A673 (cell line): ENCODE measurements at regions not wholly inside any gene's neighbourhood (a gene's known extent, or its start where the extent isn't known, plus 50 kb on each side); places are given as distances from the start of the nearest gene placed in this dataset.
A peak's percentile ranks its signal among the peaks of the same experiment; 100 is the strongest.

ENCODE experiments used
- BruUV-seq: library from RNA; stranded (reverse); fragments of 400-500 nt; replicated peaks from 2 replicates; lab custom pipeline; 2021; lab: Mats Ljungman, UMichigan
- CTCF ChIA-PET: fragments of 300-600 bp; sonication (Branson Sonifier 250); formaldehyde crosslinking; loops from one replicate; lab custom pipeline; 2022; ENCODE audit warnings: antibody characterized with exemption; lab: Charles Lee
- POLR2A ChIA-PET: fragments of 300-600 bp; sonication (Branson Sonifier 250); formaldehyde crosslinking; loops from one replicate; lab custom pipeline; 2022; ENCODE audit warnings: antibody characterized with exemption; ENCODE audit not compliant: low non-redundant PET; lab: Charles Lee
- DNase-seq: peaks from one replicate; pipeline ENCODE4 v3.0.0-alpha.2; 2015; ENCODE audit warnings: low spot score
- H3K27ac ChIP-seq: fragments of 200-600 bp; sonication (generic); 2 replicates; pipeline ENCODE4 v1.5.1; 2016; ENCODE audit warnings: mixed run types, low read depth, mild to moderate bottlenecking, mixed read lengths, antibody characterized with exemption, low read length; ENCODE audit not compliant: poor library complexity, severe bottlenecking
- H3K27me3 ChIP-seq: fragments of 200-600 bp; sonication (generic); replicated peaks from 2 replicates; pipeline ENCODE4 v1.6.1; 2017; ENCODE audit warnings: mixed run types, low read depth, mild to moderate bottlenecking, mixed read lengths, antibody characterized with exemption, low read length; ENCODE audit not compliant: insufficient read depth, poor library complexity
- H3K36me3 ChIP-seq: fragments of 200-600 bp; sonication (generic); 2 replicates; pipeline ENCODE4 v1.6.1; 2016; ENCODE audit warnings: mixed run types, mild to moderate bottlenecking, mixed read lengths, antibody characterized with exemption, low read length; ENCODE audit not compliant: insufficient read depth, poor library complexity, severe bottlenecking
- H3K4me1 ChIP-seq: fragments of 200-600 bp; sonication (generic); 2 replicates; pipeline ENCODE4 v1.6.1; 2017; ENCODE audit warnings: mixed run types, mild to moderate bottlenecking, mixed read lengths, antibody characterized with exemption, low read length; ENCODE audit not compliant: insufficient read depth, poor library complexity, severe bottlenecking
- H3K4me3 ChIP-seq: fragments of 200-600 bp; sonication (generic); 2 replicates; pipeline ENCODE4 v1.5.1; 2016; ENCODE audit warnings: low read depth, mixed run types, mild to moderate bottlenecking, mixed read lengths, low read length; ENCODE audit not compliant: poor library complexity, severe bottlenecking
- H3K9me3 ChIP-seq: fragments of 200-600 bp; sonication (generic); 2 replicates; pipeline ENCODE4 v1.6.1; 2016; ENCODE audit warnings: mixed run types, low read depth, mild to moderate bottlenecking, mixed read lengths, antibody characterized with exemption, low read length; ENCODE audit not compliant: poor library complexity, severe bottlenecking
- CTCF ChIP-seq: fragments of 300-800, 200-600 bp; sonication (generic); conservative IDR thresholded peaks from 2 replicates; pipeline ENCODE4 v1.5.1; 2017; ENCODE audit warnings: low read depth, mild to moderate bottlenecking, antibody characterized with exemption, low read length, moderate library complexity, mixed read lengths
- EZH2 ChIP-seq: fragments of 200-600 bp; sonication (generic); IDR thresholded peaks from 2 replicates; pipeline ENCODE4 v1.6.1; 2017; ENCODE audit warnings: borderline replicate concordance, low read depth, mild to moderate bottlenecking, mixed read lengths, antibody characterized with exemption, low read length; ENCODE audit not compliant: poor library complexity, severe bottlenecking
- intact Hi-C: fragments of 100-400 bp; cut with micrococcal nuclease; formaldehyde crosslinking; loops from one replicate; pipeline ENCODE4 v1.10.0; 2022; ENCODE audit not compliant: unreplicated experiment

- H3K4me3 ChIP-seq, result no peak overlapping the region
- H3K4me1 ChIP-seq, result no peaks in the 10 kb centered on the region
- H3K27me3 ChIP-seq, result peaks cover 9% of the 10 kb centered on the region
- ChIA-PET POLR2A (no interaction called here), CTCF (no interaction called here)
- no peaks in the 10 kb centered on the region for H3K9me3 ChIP-seq
- no peak overlapping the region for H3K27ac ChIP-seq
- H3K36me3 ChIP-seq, result no peaks in the 10 kb centered on the region
- BruUV-seq, result no TSS peak
- DNase-seq, result no peak
- no peak for TF ChIP-seq CTCF
- intact Hi-C loops, result no loop called here
These were observed 120.1 kb upstream of the TWIST2 start for GRCh38 chr2:238727585-238728329.

GRCh38 chr2:238728330-238729260 lies 119.3 kb upstream of the TWIST2 start:
- peak; percentile 72 for DNase-seq
- no peak for TF ChIP-seq CTCF
- no peaks in the 10 kb centered on the region for H3K4me1 ChIP-seq
- no TSS peak for BruUV-seq
- H3K27ac ChIP-seq, result peak overlapping the region; percentile 19
- no peaks in the 10 kb centered on the region for H3K36me3 ChIP-seq
- H3K4me3 ChIP-seq, result no peak overlapping the region
- intact Hi-C loops, result no loop called here
- peaks cover 18% of the 10 kb centered on the region for H3K27me3 ChIP-seq
- CTCF ChIA-PET, result interaction anchor here (0.5 kb wide), 1 partner anchor 109 kb away, joined by 4 read pairs; no protein-coding TSS in a partner anchor
- POLR2A ChIA-PET, result no interaction called here
- H3K9me3 ChIP-seq, result no peaks in the 10 kb centered on the region

DNA sequence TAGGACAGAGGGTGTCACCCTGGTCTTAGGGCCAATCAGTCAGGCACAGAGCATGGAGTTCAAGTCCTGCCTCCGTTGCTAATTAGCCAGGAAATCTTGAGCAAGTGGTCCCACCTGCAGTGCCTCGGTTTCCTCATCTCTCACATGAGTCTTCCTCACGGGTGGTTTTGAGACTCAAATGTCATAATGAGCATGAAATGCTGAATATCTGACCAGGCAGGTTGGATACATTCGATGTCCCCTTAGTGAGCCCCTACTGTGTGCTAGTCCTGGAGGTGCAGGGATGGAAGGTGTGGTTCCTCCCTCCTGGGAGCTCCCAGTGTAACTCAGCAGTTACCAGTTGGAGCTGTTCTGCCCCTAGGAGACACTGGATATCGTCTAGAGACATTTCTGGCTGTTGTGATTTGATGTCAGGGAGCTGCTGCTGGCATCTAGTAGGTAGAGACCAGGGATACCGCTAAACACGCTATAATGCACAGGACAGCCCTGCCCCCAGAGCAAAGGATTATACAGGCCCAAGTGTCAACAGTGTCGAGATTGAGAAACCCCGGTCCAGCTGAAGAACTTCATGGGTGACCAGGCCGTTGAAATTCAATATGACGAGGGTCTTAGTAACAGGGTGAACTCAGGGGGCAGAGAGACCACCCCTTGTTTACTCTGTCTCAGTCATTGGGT lies 118.5 kb upstream of the TWIST2 start:
- no TSS peak for BruUV-seq
- Histone ChIP-seq H3K27me3 (peaks cover 20% of the 10 kb centered on the region), H3K9me3 (no peaks in the 10 kb centered on the region), H3K27ac (peak overlapping the region; percentile 19), H3K4me3 (no peak overlapping the region), H3K36me3 (no peaks in the 10 kb centered on the region), H3K4me1 (no peaks in the 10 kb centered on the region)
- intact Hi-C loops, result no loop called here
- ChIA-PET CTCF (no interaction called here), POLR2A (no interaction called here)
- TF ChIP-seq CTCF (no peak), EZH2 (no peak)
- DNase-seq, result no peak
